Smooth muscle cell (in vitro differentiated cells): ENCODE measurements at regions not wholly inside any gene's neighbourhood (a gene's known extent, or its start where the extent isn't known, plus 50 kb on each side); places are given as distances from the start of the nearest gene placed in this dataset.

Source experiments
- DNase-seq: peaks from one replicate; lab custom pipeline; 2025; ENCODE audit not compliant: unreplicated experiment; lab: John Stamatoyannopoulos, UW
- H2AFZ ChIP-seq: fragments of 200-600 bp; sonication (generic); 2 replicates; pipeline ENCODE4 v1.6.0; 2016; ENCODE audit warnings: antibody characterized with exemption, low read depth, mild to moderate bottlenecking
- H3F3A ChIP-seq: fragments of 200-600 bp; sonication (generic); 2 replicates; pipeline ENCODE4 v1.6.0; 2017; ENCODE audit warnings: antibody characterized with exemption, low read depth
- H3K27ac ChIP-seq: fragments of 200-600 bp; sonication (generic); 2 replicates; pipeline ENCODE4 v1.5.1; 2016; ENCODE audit warnings: low read depth, mild to moderate bottlenecking
- H3K27me3 ChIP-seq: fragments of 200-600 bp; sonication (generic); 2 replicates; pipeline ENCODE4 v1.6.1; 2016; ENCODE audit warnings: low read depth, mild to moderate bottlenecking
- H3K36me3 ChIP-seq: fragments of 200-600 bp; sonication (generic); 2 replicates; pipeline ENCODE4 v1.5.1; 2016; ENCODE audit warnings: low read depth
- H3K4me1 ChIP-seq: fragments of 200-600 bp; sonication (generic); 2 replicates; pipeline ENCODE4 v1.5.1; 2016; ENCODE audit warnings: low read depth
- H3K4me2 ChIP-seq: fragments of 200-600 bp; sonication (generic); 2 replicates; pipeline ENCODE4 v1.6.0; 2016; ENCODE audit warnings: mild to moderate bottlenecking
- H3K4me3 ChIP-seq: fragments of 200-600 bp; sonication (generic); 2 replicates; pipeline ENCODE4 v1.5.1; 2016; ENCODE audit warnings: mild to moderate bottlenecking
- H3K79me2 ChIP-seq: fragments of 200-600 bp; sonication (generic); 2 replicates; pipeline ENCODE4 v1.6.0; 2016; ENCODE audit warnings: low read depth, mild to moderate bottlenecking
- H3K9ac ChIP-seq: fragments of 200-600 bp; sonication (generic); 2 replicates; pipeline ENCODE4 v1.6.0; 2016; ENCODE audit warnings: low read depth
- H3K9me3 ChIP-seq: fragments of 200-600 bp; sonication (generic); replicated peaks from 2 replicates; pipeline ENCODE4 v1.5.1; 2016; ENCODE audit warnings: low read depth
- H4K20me1 ChIP-seq: fragments of 200-600 bp; sonication (generic); 2 replicates; pipeline ENCODE4 v1.6.0; 2016; ENCODE audit warnings: low read depth
- whole genome bisulfite sequencing: methylation state at CpG from one replicate; pipeline ENCODE4 v1.1.7; 2016; ENCODE audit warnings: low lambda C conversion rate; 5-methylcytosine and 5-hydroxymethylcytosine counted together
- TF ChIP-seq, protein P1 (sequence below): fragments of 200-600 bp; sonication (generic); IDR thresholded peaks from 2 replicates; pipeline ENCODE4 v1.5.1; 2017; ENCODE audit warnings: borderline replicate concordance, mild to moderate bottlenecking, antibody characterized with exemption; ENCODE audit not compliant: insufficient read depth, poor library complexity, severe bottlenecking

DNA sequence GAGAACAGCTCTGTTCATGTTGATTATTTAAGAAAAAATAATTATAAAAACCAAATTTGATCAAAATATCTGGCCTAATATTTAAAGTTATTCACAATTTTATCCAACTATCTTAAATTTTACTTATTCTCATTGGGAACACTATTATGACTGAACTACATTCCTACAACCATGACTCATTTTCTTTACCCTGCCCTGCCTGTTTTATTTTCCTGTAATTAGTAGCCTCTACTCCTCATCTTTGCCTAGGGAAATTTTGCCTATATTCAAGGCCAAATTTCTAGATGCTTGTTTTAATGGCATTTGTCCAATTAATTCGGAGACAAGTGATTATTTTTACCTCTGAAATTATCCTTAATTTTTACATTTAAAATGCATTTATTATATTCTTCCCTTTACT is 289.7 kb upstream of the TMEM229A start:
- no peaks in the 10 kb centered on the region for H3K27me3 ChIP-seq
- no peak overlapping the region for H3K9ac ChIP-seq
- H4K20me1 ChIP-seq: no peaks in the 10 kb centered on the region
- 86% methylated on average over 1 of the region's 1 CpG for WGBS
- no peak overlapping the region for H3K27ac ChIP-seq
- TF ChIP-seq, protein P1, sequence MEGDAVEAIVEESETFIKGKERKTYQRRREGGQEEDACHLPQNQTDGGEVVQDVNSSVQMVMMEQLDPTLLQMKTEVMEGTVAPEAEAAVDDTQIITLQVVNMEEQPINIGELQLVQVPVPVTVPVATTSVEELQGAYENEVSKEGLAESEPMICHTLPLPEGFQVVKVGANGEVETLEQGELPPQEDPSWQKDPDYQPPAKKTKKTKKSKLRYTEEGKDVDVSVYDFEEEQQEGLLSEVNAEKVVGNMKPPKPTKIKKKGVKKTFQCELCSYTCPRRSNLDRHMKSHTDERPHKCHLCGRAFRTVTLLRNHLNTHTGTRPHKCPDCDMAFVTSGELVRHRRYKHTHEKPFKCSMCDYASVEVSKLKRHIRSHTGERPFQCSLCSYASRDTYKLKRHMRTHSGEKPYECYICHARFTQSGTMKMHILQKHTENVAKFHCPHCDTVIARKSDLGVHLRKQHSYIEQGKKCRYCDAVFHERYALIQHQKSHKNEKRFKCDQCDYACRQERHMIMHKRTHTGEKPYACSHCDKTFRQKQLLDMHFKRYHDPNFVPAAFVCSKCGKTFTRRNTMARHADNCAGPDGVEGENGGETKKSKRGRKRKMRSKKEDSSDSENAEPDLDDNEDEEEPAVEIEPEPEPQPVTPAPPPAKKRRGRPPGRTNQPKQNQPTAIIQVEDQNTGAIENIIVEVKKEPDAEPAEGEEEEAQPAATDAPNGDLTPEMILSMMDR: no peak
- H3K36me3 ChIP-seq: no peaks in the 10 kb centered on the region
- H3K79me2 ChIP-seq: no peaks in the 10 kb centered on the region
- DNase-seq: no peak
- no peak overlapping the region for H3K4me3 ChIP-seq
- H3K4me2 ChIP-seq: no peak overlapping the region
- no peak overlapping the region for H2AFZ ChIP-seq
- H3K9me3 ChIP-seq: no peaks in the 10 kb centered on the region
- H3F3A ChIP-seq: no peaks in the 10 kb centered on the region
- no peaks in the 10 kb centered on the region for H3K4me1 ChIP-seq

DNA sequence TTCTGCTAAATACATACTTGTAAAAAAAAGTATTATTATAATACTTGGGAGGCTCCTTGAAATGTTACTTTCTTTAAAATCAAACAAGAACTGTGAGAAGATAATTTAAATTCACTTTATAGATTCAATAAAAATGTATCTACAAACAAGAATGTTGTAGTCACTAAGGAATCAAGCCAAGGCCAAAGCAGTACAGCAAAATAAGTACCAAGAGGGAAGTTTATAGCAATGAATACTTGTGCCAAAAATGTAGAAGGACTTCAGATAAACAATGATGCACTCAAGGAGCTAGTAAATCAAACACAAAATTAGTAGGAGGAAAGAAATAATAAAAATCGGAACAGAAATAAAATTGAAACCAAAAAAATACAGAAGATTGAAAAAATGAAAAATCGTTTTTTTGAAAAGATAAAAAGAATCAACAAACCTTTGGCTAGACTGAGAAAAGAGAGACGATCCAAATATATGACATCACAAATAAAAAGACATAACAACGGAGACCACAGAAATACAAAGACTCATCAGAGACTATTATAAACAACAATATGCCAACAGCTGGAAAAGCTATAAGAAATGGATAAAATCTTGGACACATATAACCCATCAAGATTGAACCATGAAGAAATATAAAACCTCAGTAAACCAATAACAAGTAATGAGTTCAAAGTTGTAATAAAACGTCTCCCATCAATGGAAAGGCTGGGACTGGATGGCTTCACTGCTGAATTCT is 286.0 kb upstream of the TMEM229A start:
- no peak overlapping the region for H3K4me2 ChIP-seq
- H4K20me1 ChIP-seq: no peaks in the 10 kb centered on the region
- no peaks in the 10 kb centered on the region for H3K27me3 ChIP-seq
- H3K9ac ChIP-seq: no peak overlapping the region
- H3K36me3 ChIP-seq: no peaks in the 10 kb centered on the region
- TF ChIP-seq, protein P1: no peak
- H3K27ac ChIP-seq: no peak overlapping the region
- no peaks in the 10 kb centered on the region for H3K9me3 ChIP-seq
- DNase-seq: no peak
- H3K79me2 ChIP-seq: no peaks in the 10 kb centered on the region
- 84% methylated on average over 5 of the region's 5 CpGs for WGBS
- no peak overlapping the region for H3K4me3 ChIP-seq
- H2AFZ ChIP-seq: no peak overlapping the region
- H3K4me1 ChIP-seq: no peaks in the 10 kb centered on the region
- no peaks in the 10 kb centered on the region for H3F3A ChIP-seq

DNA sequence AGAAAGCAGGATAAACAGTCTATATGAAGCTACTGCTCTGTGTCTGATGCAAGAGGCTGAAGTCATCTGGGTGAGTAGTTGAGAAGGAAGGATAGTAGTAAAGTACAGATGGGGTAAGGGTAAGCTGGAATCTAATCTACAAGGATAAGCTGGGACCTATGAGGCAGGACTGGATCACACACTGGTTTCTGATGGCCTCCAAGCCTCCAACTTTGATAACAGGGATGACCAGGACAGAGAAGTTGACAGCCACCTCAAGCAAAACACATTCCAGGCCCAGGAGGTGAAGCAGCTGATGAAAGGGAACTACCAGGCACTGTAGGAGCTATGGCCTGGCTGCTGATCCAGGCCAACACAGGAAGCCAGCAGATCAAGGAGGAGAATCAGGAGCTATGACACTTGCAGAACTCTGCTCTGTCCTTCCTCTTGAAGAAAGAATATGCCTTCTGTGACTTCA is 278.1 kb upstream of the TMEM229A start:
- Histone ChIP-seq H3K4me2 (no peak overlapping the region), H3K4me3 (no peak overlapping the region), H3F3A (no peaks in the 10 kb centered on the region), H3K27ac (no peak overlapping the region), H3K36me3 (no peaks in the 10 kb centered on the region), H3K27me3 (no peaks in the 10 kb centered on the region), H3K9ac (no peak overlapping the region), H4K20me1 (no peaks in the 10 kb centered on the region), H3K79me2 (no peaks in the 10 kb centered on the region), H3K4me1 (no peaks in the 10 kb centered on the region), H2AFZ (no peak overlapping the region), H3K9me3 (no peaks in the 10 kb centered on the region)
- no peak for DNase-seq
- TF ChIP-seq, protein P1: no peak

DNA sequence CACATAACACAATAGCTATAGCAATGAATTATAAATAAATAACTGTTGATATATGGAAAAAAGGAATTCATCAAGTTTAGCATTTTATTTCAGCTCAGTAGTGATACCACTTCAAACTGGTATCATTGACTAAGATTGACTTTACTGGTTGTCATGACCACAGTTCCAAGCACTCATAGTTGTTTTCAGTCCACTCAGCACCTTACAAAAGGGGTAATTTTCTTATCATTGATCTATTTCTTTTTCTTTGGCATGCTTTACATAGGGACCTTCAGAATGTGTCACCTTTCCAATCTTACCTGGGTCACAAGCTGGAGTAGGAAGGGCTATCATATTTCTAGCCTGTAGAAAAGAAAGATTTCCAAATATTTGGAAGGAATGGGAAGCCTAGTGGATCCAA is 275.5 kb upstream of the TMEM229A start:
- Histone ChIP-seq H3K27ac (no peak overlapping the region), H3K9ac (no peak overlapping the region), H3K9me3 (no peaks in the 10 kb centered on the region)

More for the DNA sequence above, 275.5 kb upstream of the TMEM229A start:
- Histone ChIP-seq H3K79me2 (no peaks in the 10 kb centered on the region), H3K4me3 (no peak overlapping the region), H3K4me1 (no peaks in the 10 kb centered on the region), H3K4me2 (no peak overlapping the region), H2AFZ (no peak overlapping the region), H3K36me3 (no peaks in the 10 kb centered on the region), H3K27me3 (no peaks in the 10 kb centered on the region), H3F3A (no peaks in the 10 kb centered on the region), H4K20me1 (no peaks in the 10 kb centered on the region)
- DNase-seq: no peak
- TF ChIP-seq, protein P1: no peak
